Endothelial cell (in vitro differentiated cells): ENCODE measurements at regions not wholly inside any gene's neighbourhood (a gene's known extent, or its start where the extent isn't known, plus 50 kb on each side); places are given as distances from the start of the nearest gene placed in this dataset.
"Not testable (repeated sequence)": the region's sequence is repeated elsewhere in the genome, so short reads cannot be mapped to it uniquely, and the experiment has no call there.

Experiments used
- DNase-seq: peaks from one replicate; pipeline ENCODE4 v3.0.0; 2021; ENCODE audit warnings: low spot score
- H3K27ac Mint-ChIP-seq: one replicate; pipeline ENCODE4 v1.8.0; 2021; ENCODE audit warnings: mixed read lengths, inconsistent platforms; ENCODE audit not compliant: unreplicated experiment
- H3K27me3 Mint-ChIP-seq: one replicate; pipeline ENCODE4 v1.8.0; 2021; ENCODE audit warnings: mild to moderate bottlenecking, moderate library complexity, mixed read lengths, inconsistent platforms; ENCODE audit not compliant: unreplicated experiment
- H3K36me3 Mint-ChIP-seq: one replicate; pipeline ENCODE4 v1.8.0; 2021; ENCODE audit warnings: mild to moderate bottlenecking, low read depth, mixed read lengths, inconsistent platforms; ENCODE audit not compliant: unreplicated experiment
- H3K4me1 Mint-ChIP-seq: one replicate; pipeline ENCODE4 v1.8.0; 2021; ENCODE audit warnings: mild to moderate bottlenecking, mixed read lengths, inconsistent platforms; ENCODE audit not compliant: unreplicated experiment
- H3K4me3 Mint-ChIP-seq: one replicate; pipeline ENCODE4 v1.8.0; 2021; ENCODE audit warnings: mild to moderate bottlenecking, mixed read lengths, inconsistent platforms; ENCODE audit not compliant: unreplicated experiment
- H3K9me3 Mint-ChIP-seq: one replicate; pipeline ENCODE4 v1.8.0; 2021; ENCODE audit warnings: mixed read lengths, inconsistent platforms; ENCODE audit not compliant: unreplicated experiment
- CTCF ChIP-seq: fragments of 200-600 bp; sonication (generic); IDR thresholded peaks from one replicate; pipeline ENCODE4 v1.5.0; 2021; ENCODE audit warnings: antibody characterized with exemption; ENCODE audit not compliant: unreplicated experiment

- TF ChIP-seq CTCF: no peak
- no peak overlapping the region for H3K27ac Mint-ChIP-seq
- H3K4me3 Mint-ChIP-seq: no peak overlapping the region
- H3K36me3 Mint-ChIP-seq: peaks cover 15% of the 10 kb centered on the region
- DNase-seq: no peak
- no peaks in the 10 kb centered on the region for H3K27me3 Mint-ChIP-seq
- no peaks in the 10 kb centered on the region for H3K9me3 Mint-ChIP-seq
- H3K4me1 Mint-ChIP-seq: no peaks in the 10 kb centered on the region
Measured at GRCh38 chr14:71629250-71629649, 303.0 kb upstream of the RGS6 start.

GRCh38 chr14:71629765-71630492, 302.3 kb upstream of the RGS6 start:
- no peak for TF ChIP-seq CTCF
- no peaks in the 10 kb centered on the region for H3K9me3 Mint-ChIP-seq
- no peak overlapping the region for H3K4me3 Mint-ChIP-seq
- no peak for DNase-seq
- no peaks in the 10 kb centered on the region for H3K4me1 Mint-ChIP-seq
- no peaks in the 10 kb centered on the region for H3K27me3 Mint-ChIP-seq
- H3K36me3 Mint-ChIP-seq: peaks cover 20% of the 10 kb centered on the region
- H3K27ac Mint-ChIP-seq: no peak overlapping the region

- H3K4me1 Mint-ChIP-seq, H3K4me3 Mint-ChIP-seq, H3K9me3 Mint-ChIP-seq, H3K27me3 Mint-ChIP-seq, DNase-seq, H3K27ac Mint-ChIP-seq: not testable (repeated sequence)
- H3K36me3 Mint-ChIP-seq: peaks cover 22% of the 10 kb centered on the region
Measured at GRCh38 chr14:71631030-71631429, 301.2 kb upstream of the RGS6 start.

- peak overlapping the region; percentile 14 for H3K27ac Mint-ChIP-seq
- DNase-seq: no peak
- TF ChIP-seq CTCF: no peak
- H3K9me3 Mint-ChIP-seq: no peaks in the 10 kb centered on the region
- no peaks in the 10 kb centered on the region for H3K4me1 Mint-ChIP-seq
- no peak overlapping the region for H3K4me3 Mint-ChIP-seq
- peaks cover 22% of the 10 kb centered on the region for H3K36me3 Mint-ChIP-seq
- no peaks in the 10 kb centered on the region for H3K27me3 Mint-ChIP-seq
Measured at GRCh38 chr14:71632440-71632946, 299.7 kb upstream of the RGS6 start.

GRCh38 chr14:71636076-71636475, 296.2 kb upstream of the RGS6 start:
- no peak overlapping the region for H3K4me3 Mint-ChIP-seq
- peaks cover 18% of the 10 kb centered on the region for H3K36me3 Mint-ChIP-seq
- no peaks in the 10 kb centered on the region for H3K9me3 Mint-ChIP-seq
- TF ChIP-seq CTCF: no peak
- DNase-seq: no peak
- no peaks in the 10 kb centered on the region for H3K4me1 Mint-ChIP-seq
- H3K27ac Mint-ChIP-seq: no peak overlapping the region
- no peaks in the 10 kb centered on the region for H3K27me3 Mint-ChIP-seq
